ENCODE measurements at regions not wholly inside any gene's neighbourhood (a gene's known extent, or its start where the extent isn't known, plus 50 kb on each side); places are given as distances from the start of the nearest gene placed in this dataset.

- Histone ChIP-seq H3K27me3 (ENCODE audit: insufficient read depth, low read depth, severe bottlenecking) (no peaks in the 10 kb centered on the region), H3K36me3 (no peaks in the 10 kb centered on the region), H3K4me3 (ENCODE audit: low read depth, low read length) (no peak overlapping the region), H3K27ac (no peak overlapping the region), H3K9me3 (ENCODE audit: severe bottlenecking) (no peaks in the 10 kb centered on the region)
- TF ChIP-seq CTCF (IDR thresholded peaks at IDR 0.05; ENCODE audit: low read depth, low read length), result no peak
- DNase-seq, result no peak
These were observed 103.4 kb upstream of the RPS23 start for GRCh38 chr5:82381591-82381990.

GRCh38 chr5:82376307-82376706 is 98.2 kb upstream of the RPS23 start:
- H3K4me3 ChIP-seq (ENCODE audit: low read depth, low read length), result no peak overlapping the region
- TF ChIP-seq CTCF (IDR thresholded peaks at IDR 0.05; ENCODE audit: low read depth, low read length), result no peak
- DNase-seq, result no peak
- no peak overlapping the region for H3K27ac ChIP-seq
- H3K36me3 ChIP-seq, result no peaks in the 10 kb centered on the region
- H3K9me3 ChIP-seq (ENCODE audit: severe bottlenecking), result no peaks in the 10 kb centered on the region
- no peaks in the 10 kb centered on the region for H3K27me3 ChIP-seq (ENCODE audit: insufficient read depth, low read depth, severe bottlenecking)

- no peak overlapping the region for H3K27ac ChIP-seq
- no peak overlapping the region for H3K4me3 ChIP-seq (ENCODE audit: low read depth, low read length)
- H3K36me3 ChIP-seq, result no peaks in the 10 kb centered on the region
- no peak for DNase-seq
- TF ChIP-seq CTCF (IDR thresholded peaks at IDR 0.05; ENCODE audit: low read depth, low read length), result no peak
- H3K27me3 ChIP-seq (ENCODE audit: insufficient read depth, low read depth, severe bottlenecking), result no peaks in the 10 kb centered on the region
- H3K9me3 ChIP-seq (ENCODE audit: severe bottlenecking), result no peaks in the 10 kb centered on the region
These were observed 97.5 kb upstream of the RPS23 start for GRCh38 chr5:82375488-82376244.

- no peak for DNase-seq
- no peak overlapping the region for H3K27ac ChIP-seq
These were observed 96.5 kb upstream of the RPS23 start for GRCh38 chr5:82374637-82375036.

GRCh38 chr5:82367930-82368329 is 89.8 kb upstream of the RPS23 start:
- no peak for TF ChIP-seq CTCF (IDR thresholded peaks at IDR 0.05; ENCODE audit: low read depth, low read length)
- no peak overlapping the region for H3K27ac ChIP-seq
- H3K36me3 ChIP-seq, result no peaks in the 10 kb centered on the region
- no peaks in the 10 kb centered on the region for H3K27me3 ChIP-seq (ENCODE audit: insufficient read depth, low read depth, severe bottlenecking)
- H3K4me3 ChIP-seq (ENCODE audit: low read depth, low read length), result no peak overlapping the region
- no peak for DNase-seq
- no peaks in the 10 kb centered on the region for H3K9me3 ChIP-seq (ENCODE audit: severe bottlenecking)

More at GRCh38 chr5:82374637-82375036, 96.5 kb upstream of the RPS23 start:
- Histone ChIP-seq H3K27me3 (ENCODE audit: insufficient read depth, low read depth, severe bottlenecking) (no peaks in the 10 kb centered on the region), H3K9me3 (ENCODE audit: severe bottlenecking) (no peaks in the 10 kb centered on the region), H3K4me3 (ENCODE audit: low read depth, low read length) (no peak overlapping the region), H3K36me3 (no peaks in the 10 kb centered on the region)
- TF ChIP-seq CTCF (IDR thresholded peaks at IDR 0.05; ENCODE audit: low read depth, low read length), result no peak

- Histone ChIP-seq H3K9me3 (ENCODE audit: severe bottlenecking) (no peaks in the 10 kb centered on the region), H3K4me3 (ENCODE audit: low read depth, low read length) (no peak overlapping the region), H3K36me3 (no peaks in the 10 kb centered on the region), H3K27me3 (ENCODE audit: insufficient read depth, low read depth, severe bottlenecking) (no peaks in the 10 kb centered on the region), H3K27ac (no peak overlapping the region)
- no peak for DNase-seq
- TF ChIP-seq CTCF (IDR thresholded peaks at IDR 0.05; ENCODE audit: low read depth, low read length), result no peak
These were observed 87.6 kb upstream of the RPS23 start for GRCh38 chr5:82365744-82366228.

All from WERI-Rb-1 (cell line).